Upper lobe of left lung (tissue), 4 donors: ENCODE measurements at regions not wholly inside any gene's neighbourhood (a gene's known extent, or its start where the extent isn't known, plus 50 kb on each side); places are given as distances from the start of the nearest gene placed in this dataset.

Experiments
- CTCF ChIP-seq, 6 experiments: fragments of 450-650 bp in 4 of 6; fragments of 200-600 bp in 2 of 6; sonication (generic) in 2 of 6; IDR thresholded peaks; one replicate each; pipeline ENCODE4 v1.5.1; 2016 to 2019; ENCODE audit warnings: antibody characterized with exemption in 6 of 6
- POLR2A ChIP-seq, 4 donors: fragments of 450-650 bp; IDR thresholded peaks; one replicate each; pipeline ENCODE4 v1.5.1; 2016 to 2017; ENCODE audit warnings: antibody characterized with exemption in 4 of 4, mild to moderate bottlenecking in 2 of 4

GRCh38 chr12:90102957-90103652 lies 394.5 kb upstream of the ATP2B1 start:
- no peak for TF ChIP-seq POLR2A (IDR thresholded peaks at IDR 0.05)
- TF ChIP-seq CTCF (IDR thresholded peaks at IDR 0.05) = peak in 3 of 6 experiments; percentile 25 to 40 (median 34)
